ENCODE measurements at regions not wholly inside any gene's neighbourhood (a gene's known extent, or its start where the extent isn't known, plus 50 kb on each side); places are given as distances from the start of the nearest gene placed in this dataset.
"Not testable (repeated sequence)": the region's sequence is repeated elsewhere in the genome, so short reads cannot be mapped to it uniquely, and the experiment has no call there.

GRCh38 chr1:227508431-227508830 is 54.9 kb upstream of the ZNF678 start:
- Histone ChIP-seq H4K20me1 (ENCODE audit: insufficient read depth, low read length) (no peaks in the 10 kb centered on the region), H3K9ac (ENCODE audit: low read depth, low read length) (no peak overlapping the region), H3K4me3 (ENCODE audit: low read depth in 1 of 2, low read length in 2 of 2) (no peak overlapping the region), H3K27ac (ENCODE audit: low read length) (no peak overlapping the region), H3K9me3 (ENCODE audit: insufficient read depth, low read length, severe bottlenecking) (no peaks in the 10 kb centered on the region), H3K27me3 (ENCODE audit: insufficient read depth, low read length, poor library complexity) (no peaks in the 10 kb centered on the region), H3K36me3 (ENCODE audit: insufficient read depth, low read length) (no peaks in the 10 kb centered on the region), H3K4me1 (ENCODE audit: insufficient read depth, low read length) (no peaks in the 10 kb centered on the region), H2AFZ (ENCODE audit: low read depth, low read length) (no peak overlapping the region), H3K79me2 (ENCODE audit: insufficient read depth, low read length) (no peaks in the 10 kb centered on the region), H3K4me2 (ENCODE audit: insufficient read depth, low read length) (no peak overlapping the region)
- ATAC-seq (ENCODE audit: insufficient read depth, low read depth) (no peak), DNase-seq (no peak)
- TF ChIP-seq, protein P1, sequence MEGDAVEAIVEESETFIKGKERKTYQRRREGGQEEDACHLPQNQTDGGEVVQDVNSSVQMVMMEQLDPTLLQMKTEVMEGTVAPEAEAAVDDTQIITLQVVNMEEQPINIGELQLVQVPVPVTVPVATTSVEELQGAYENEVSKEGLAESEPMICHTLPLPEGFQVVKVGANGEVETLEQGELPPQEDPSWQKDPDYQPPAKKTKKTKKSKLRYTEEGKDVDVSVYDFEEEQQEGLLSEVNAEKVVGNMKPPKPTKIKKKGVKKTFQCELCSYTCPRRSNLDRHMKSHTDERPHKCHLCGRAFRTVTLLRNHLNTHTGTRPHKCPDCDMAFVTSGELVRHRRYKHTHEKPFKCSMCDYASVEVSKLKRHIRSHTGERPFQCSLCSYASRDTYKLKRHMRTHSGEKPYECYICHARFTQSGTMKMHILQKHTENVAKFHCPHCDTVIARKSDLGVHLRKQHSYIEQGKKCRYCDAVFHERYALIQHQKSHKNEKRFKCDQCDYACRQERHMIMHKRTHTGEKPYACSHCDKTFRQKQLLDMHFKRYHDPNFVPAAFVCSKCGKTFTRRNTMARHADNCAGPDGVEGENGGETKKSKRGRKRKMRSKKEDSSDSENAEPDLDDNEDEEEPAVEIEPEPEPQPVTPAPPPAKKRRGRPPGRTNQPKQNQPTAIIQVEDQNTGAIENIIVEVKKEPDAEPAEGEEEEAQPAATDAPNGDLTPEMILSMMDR (IDR thresholded peaks at IDR 0.05; ENCODE audit: borderline replicate concordance, extremely low read depth, low read length, poor library complexity, severe bottlenecking): no peak
- no peak for TF ChIP-seq EZH2 (IDR thresholded peaks at IDR 0.05; ENCODE audit: borderline replicate concordance, low read depth, low read length, severe bottlenecking)

GRCh38 chr1:227506490-227507393 is 56.6 kb upstream of the ZNF678 start:
- H3K9ac ChIP-seq (ENCODE audit: low read depth, low read length); DNase-seq; ATAC-seq (ENCODE audit: insufficient read depth, low read depth); H3K36me3 ChIP-seq (ENCODE audit: insufficient read depth, low read length); H3K9me3 ChIP-seq (ENCODE audit: insufficient read depth, low read length, severe bottlenecking); H3K4me1 ChIP-seq (ENCODE audit: insufficient read depth, low read length); H4K20me1 ChIP-seq (ENCODE audit: insufficient read depth, low read length); H3K27me3 ChIP-seq (ENCODE audit: insufficient read depth, low read length, poor library complexity); H3K79me2 ChIP-seq (ENCODE audit: insufficient read depth, low read length); H2AFZ ChIP-seq (ENCODE audit: low read depth, low read length); H3K4me2 ChIP-seq (ENCODE audit: insufficient read depth, low read length); H3K4me3 ChIP-seq (ENCODE audit: low read depth in 1 of 2, low read length in 2 of 2); H3K27ac ChIP-seq (ENCODE audit: low read length): not testable (repeated sequence)

DNA sequence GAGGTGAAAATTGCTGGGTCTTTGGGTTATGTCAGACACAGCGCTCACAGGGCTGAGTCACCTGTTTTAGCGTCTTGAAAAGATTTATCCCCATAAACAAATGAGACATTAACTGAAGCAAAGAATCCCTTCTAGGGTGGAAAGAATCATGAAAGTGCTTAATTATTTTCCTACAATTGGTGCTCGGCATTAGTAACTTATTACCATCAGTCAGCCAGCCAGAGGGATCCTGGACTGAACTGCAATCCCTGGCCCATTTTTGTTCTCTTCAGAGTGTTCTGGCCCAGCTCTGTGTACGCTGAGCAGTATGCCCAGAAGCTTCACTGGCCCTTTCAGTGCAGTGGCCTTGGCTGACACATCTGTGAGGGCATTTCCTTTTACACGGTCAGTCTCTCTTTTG is 67.3 kb upstream of the ZNF678 start:
- not testable (repeated sequence) for H3K9ac ChIP-seq (ENCODE audit: low read depth, low read length); ATAC-seq (ENCODE audit: insufficient read depth, low read depth); H3K4me1 ChIP-seq (ENCODE audit: insufficient read depth, low read length); DNase-seq; H3K27me3 ChIP-seq (ENCODE audit: insufficient read depth, low read length, poor library complexity); H3K79me2 ChIP-seq (ENCODE audit: insufficient read depth, low read length); H2AFZ ChIP-seq (ENCODE audit: low read depth, low read length); H3K27ac ChIP-seq (ENCODE audit: low read length); H3K9me3 ChIP-seq (ENCODE audit: insufficient read depth, low read length, severe bottlenecking); H4K20me1 ChIP-seq (ENCODE audit: insufficient read depth, low read length); H3K4me2 ChIP-seq (ENCODE audit: insufficient read depth, low read length); H3K36me3 ChIP-seq (ENCODE audit: insufficient read depth, low read length); H3K4me3 ChIP-seq (ENCODE audit: low read depth in 1 of 2, low read length in 2 of 2)

GRCh38 chr1:227493863-227494551 is 69.3 kb upstream of the ZNF678 start:
- ATAC-seq (ENCODE audit: insufficient read depth, low read depth): not testable (repeated sequence)

DNA sequence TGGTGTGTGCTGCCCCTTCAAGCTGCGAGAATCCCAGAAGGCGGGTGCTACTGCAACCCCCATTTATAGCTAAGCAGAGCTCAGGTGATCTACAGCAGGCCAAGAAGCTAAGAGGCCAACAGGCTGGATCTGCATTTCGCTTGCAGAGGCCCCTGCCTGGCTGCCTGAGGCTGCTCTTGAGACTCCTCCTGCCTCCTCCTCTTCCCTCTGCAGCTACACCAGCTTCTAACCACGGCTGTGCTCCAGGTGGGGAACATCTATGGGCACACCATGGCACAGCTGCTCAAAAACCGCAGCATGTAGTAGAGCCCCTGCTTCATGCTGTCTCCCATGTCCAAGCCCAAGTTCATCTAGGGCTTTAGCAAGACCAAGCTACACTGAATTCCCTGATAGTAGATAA is 72.9 kb upstream of the ZNF678 start:
- no peak overlapping the region for H3K9ac ChIP-seq (ENCODE audit: low read depth, low read length)
- H3K4me2 ChIP-seq (ENCODE audit: insufficient read depth, low read length): no peak overlapping the region
- no peaks in the 10 kb centered on the region for H3K79me2 ChIP-seq (ENCODE audit: insufficient read depth, low read length)
- H2AFZ ChIP-seq (ENCODE audit: low read depth, low read length): no peak overlapping the region
- H3K27ac ChIP-seq (ENCODE audit: low read length): no peak overlapping the region
- DNase-seq (peak; percentile 21), ATAC-seq (ENCODE audit: insufficient read depth, low read depth) (peak; percentile 72)
- peaks cover 2% of the 10 kb centered on the region for H3K9me3 ChIP-seq (ENCODE audit: insufficient read depth, low read length, severe bottlenecking)
- H3K4me1 ChIP-seq (ENCODE audit: insufficient read depth, low read length): no peaks in the 10 kb centered on the region
- no peaks in the 10 kb centered on the region for H4K20me1 ChIP-seq (ENCODE audit: insufficient read depth, low read length)
- no peaks in the 10 kb centered on the region for H3K27me3 ChIP-seq (ENCODE audit: insufficient read depth, low read length, poor library complexity)
- TF ChIP-seq, protein P1 (IDR thresholded peaks at IDR 0.05; ENCODE audit: borderline replicate concordance, extremely low read depth, low read length, poor library complexity, severe bottlenecking): no peak
- no peak for TF ChIP-seq EZH2 (IDR thresholded peaks at IDR 0.05; ENCODE audit: borderline replicate concordance, low read depth, low read length, severe bottlenecking)
- no peak overlapping the region for H3K4me3 ChIP-seq (ENCODE audit: low read depth in 1 of 2, low read length in 2 of 2)
- H3K36me3 ChIP-seq (ENCODE audit: insufficient read depth, low read length): no peaks in the 10 kb centered on the region

More at GRCh38 chr1:227493863-227494551, 69.3 kb upstream of the ZNF678 start:
- not testable (repeated sequence) for H3K36me3 ChIP-seq (ENCODE audit: insufficient read depth, low read length); H4K20me1 ChIP-seq (ENCODE audit: insufficient read depth, low read length); H3K4me2 ChIP-seq (ENCODE audit: insufficient read depth, low read length); H3K9me3 ChIP-seq (ENCODE audit: insufficient read depth, low read length, severe bottlenecking); H3K27ac ChIP-seq (ENCODE audit: low read length); H3K79me2 ChIP-seq (ENCODE audit: insufficient read depth, low read length); H3K9ac ChIP-seq (ENCODE audit: low read depth, low read length); H3K27me3 ChIP-seq (ENCODE audit: insufficient read depth, low read length, poor library complexity); H3K4me3 ChIP-seq (ENCODE audit: low read depth in 1 of 2, low read length in 2 of 2); H3K4me1 ChIP-seq (ENCODE audit: insufficient read depth, low read length); H2AFZ ChIP-seq (ENCODE audit: low read depth, low read length); DNase-seq

All from DND-41 (cell line).